Fibroblast of pulmonary artery (primary cell): ENCODE measurements at regions not wholly inside any gene's neighbourhood (a gene's known extent, or its start where the extent isn't known, plus 50 kb on each side); places are given as distances from the start of the nearest gene placed in this dataset.
A peak's percentile ranks its signal among the peaks of the same experiment; 100 is the strongest.

Experiments
- DNase-seq: peaks from one replicate; pipeline ENCODE4 v3.0.0-alpha.2; 2010; ENCODE audit warnings: low read depth
- H3K4me3 ChIP-seq: replicated peaks from 2 replicates; pipeline ENCODE4 v1.5.1; 2011; ENCODE audit warnings: low read depth, mild to moderate bottlenecking, control low read depth, low read length, moderate library complexity
- TF ChIP-seq, protein P1 (sequence below): IDR thresholded peaks from 2 replicates; pipeline ENCODE4 v1.5.1; 2011; ENCODE audit warnings: mild to moderate bottlenecking, control low read depth, low read length, inconsistent platforms; ENCODE audit errors: missing control alignments

DNA sequence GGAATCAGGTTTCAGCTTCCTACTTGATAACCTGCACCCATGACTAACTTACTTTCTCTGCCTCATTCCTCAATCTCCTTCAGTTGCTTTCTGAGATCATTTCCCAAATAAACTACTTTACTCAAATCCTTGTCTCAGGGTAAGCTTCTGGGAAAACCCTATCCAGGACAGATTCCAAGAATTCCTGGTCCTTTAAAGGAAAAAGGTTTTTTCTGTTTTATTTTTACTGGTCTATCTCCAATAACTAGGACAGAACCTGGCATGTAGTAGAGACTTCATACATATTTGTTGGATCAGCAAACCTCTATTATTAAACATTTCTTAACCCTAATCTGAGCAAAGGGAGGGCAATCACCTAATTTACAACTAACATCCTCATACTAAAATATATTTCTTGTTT, 910.5 kb upstream of the CHORDC1 start:
- peak; percentile 14 for DNase-seq
- TF ChIP-seq, protein P1, sequence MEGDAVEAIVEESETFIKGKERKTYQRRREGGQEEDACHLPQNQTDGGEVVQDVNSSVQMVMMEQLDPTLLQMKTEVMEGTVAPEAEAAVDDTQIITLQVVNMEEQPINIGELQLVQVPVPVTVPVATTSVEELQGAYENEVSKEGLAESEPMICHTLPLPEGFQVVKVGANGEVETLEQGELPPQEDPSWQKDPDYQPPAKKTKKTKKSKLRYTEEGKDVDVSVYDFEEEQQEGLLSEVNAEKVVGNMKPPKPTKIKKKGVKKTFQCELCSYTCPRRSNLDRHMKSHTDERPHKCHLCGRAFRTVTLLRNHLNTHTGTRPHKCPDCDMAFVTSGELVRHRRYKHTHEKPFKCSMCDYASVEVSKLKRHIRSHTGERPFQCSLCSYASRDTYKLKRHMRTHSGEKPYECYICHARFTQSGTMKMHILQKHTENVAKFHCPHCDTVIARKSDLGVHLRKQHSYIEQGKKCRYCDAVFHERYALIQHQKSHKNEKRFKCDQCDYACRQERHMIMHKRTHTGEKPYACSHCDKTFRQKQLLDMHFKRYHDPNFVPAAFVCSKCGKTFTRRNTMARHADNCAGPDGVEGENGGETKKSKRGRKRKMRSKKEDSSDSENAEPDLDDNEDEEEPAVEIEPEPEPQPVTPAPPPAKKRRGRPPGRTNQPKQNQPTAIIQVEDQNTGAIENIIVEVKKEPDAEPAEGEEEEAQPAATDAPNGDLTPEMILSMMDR: no peak
- H3K4me3 ChIP-seq: no peak overlapping the region

DNA sequence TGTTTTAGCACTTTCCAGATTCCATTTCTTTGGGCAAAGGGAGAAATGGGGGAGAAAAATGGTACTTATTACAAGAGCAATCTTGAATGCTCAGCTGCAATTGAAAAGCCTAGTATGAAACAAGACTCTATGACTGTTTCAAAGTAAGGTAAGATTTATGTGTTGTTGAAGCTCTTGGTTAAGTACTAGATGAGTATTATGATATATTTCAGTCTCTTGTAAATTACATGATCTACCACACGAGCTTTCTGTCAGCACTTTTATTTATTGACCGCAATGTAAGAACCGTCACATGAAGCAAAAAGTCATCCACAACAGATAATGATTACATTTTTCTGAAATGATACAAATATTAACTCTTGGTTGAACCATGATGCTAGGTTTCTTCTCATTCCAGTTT, 906.7 kb upstream of the CHORDC1 start:
- H3K4me3 ChIP-seq: no peak overlapping the region
- TF ChIP-seq, protein P1: no peak
- DNase-seq: no peak

DNA sequence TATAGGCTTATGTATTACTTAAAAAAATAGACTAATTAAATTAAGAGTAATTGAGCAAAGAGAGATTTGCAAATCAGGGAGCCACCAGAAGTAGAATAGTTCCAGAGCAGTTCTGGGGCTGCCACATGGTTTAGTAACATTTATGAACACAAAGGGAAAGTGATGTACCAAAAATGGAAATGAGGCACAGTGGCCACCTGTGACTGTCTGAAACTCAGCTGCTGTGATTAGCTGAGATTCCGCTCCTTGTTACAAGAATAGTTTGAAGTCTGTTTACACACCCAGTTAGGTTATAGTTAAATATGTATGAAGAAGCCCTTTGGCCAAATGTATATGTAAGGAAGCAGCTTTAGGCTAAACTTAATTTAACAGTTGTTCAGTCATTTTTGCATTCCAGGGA, 901.5 kb upstream of the CHORDC1 start:
- no peak overlapping the region for H3K4me3 ChIP-seq
- DNase-seq: no peak
- TF ChIP-seq, protein P1: no peak

DNA sequence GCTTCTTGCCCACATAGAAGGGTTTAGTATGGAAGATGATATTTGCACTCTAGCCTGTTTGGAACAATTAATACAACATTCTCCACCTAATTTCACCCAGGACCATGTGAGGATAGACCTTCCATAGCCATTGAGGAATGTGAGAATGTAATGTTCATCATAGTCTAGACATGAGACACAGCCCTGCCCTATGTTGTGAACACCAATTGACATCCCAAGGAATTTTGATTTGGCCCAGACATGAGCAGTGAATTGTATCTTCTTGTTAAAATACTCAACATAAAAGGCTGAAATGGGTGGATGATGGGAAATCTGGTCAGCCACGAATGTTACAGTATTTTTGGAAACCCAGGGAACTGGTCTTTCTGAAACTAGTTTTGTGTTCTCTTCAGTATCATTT, 892.3 kb upstream of the CHORDC1 start:
- H3K4me3 ChIP-seq: no peak overlapping the region
- TF ChIP-seq, protein P1: no peak
- no peak for DNase-seq

DNA sequence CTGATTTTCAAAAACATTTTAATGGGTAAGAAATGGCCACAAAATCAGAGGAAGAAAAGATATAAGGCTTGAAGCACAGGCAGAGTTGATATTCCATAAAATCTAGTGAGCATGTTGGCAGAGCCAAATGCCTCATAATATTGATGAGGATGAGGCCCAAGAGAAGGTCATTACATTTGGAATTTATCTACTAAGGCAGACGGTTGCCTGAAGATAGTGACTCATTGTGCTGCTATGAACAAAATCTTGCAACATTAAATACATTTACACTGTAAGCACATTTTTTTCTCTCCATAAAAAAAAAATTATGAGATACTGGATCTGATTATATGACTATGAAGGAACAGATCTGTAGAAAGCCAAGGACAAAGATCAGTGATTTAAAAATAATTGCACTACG, 881.4 kb upstream of the CHORDC1 start:
- TF ChIP-seq, protein P1: no peak
- peak; percentile 61 for DNase-seq
- no peak overlapping the region for H3K4me3 ChIP-seq

DNA sequence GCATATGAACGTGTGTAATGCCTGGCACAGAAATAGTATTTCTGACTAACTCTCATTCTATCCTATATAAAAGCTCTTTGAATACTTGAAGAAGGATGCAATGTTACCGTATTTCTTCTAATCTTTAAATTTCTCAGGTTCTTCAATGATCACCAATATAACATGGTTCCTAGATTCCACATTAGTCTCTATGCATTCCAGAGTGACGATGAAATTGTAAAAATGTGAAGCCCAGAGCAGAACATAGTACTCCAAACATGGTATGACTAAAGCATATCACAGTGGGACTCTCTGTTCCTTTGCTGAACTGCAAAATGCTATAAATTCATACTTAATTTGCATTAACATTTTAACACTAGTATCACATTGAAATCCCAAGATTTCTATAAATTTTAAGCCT, 877.6 kb upstream of the CHORDC1 start:
- TF ChIP-seq, protein P1: no peak
- H3K4me3 ChIP-seq: no peak overlapping the region
- DNase-seq: no peak

DNA sequence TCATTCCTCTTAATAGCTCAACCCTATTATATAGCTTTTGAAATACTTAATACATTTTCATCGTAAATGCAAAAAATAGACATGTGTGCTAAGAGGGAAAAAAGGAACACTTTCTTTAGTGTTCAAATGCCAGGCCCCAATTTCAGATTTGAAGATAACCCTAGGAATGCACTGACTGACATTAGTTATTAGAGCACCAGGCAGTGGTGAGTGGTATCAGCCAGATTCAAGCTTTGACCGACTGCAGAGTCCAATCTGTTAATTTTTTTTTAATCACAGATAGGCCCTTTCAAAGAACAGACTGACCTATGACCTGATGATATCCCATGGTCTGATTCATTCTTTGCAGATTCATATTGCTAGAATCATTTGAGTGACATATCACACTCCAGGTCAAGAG, 874.2 kb upstream of the CHORDC1 start:
- no peak overlapping the region for H3K4me3 ChIP-seq
- TF ChIP-seq, protein P1: no peak
- no peak for DNase-seq
